Astrocyte (in vitro differentiated cells and primary cell): ENCODE measurements at regions not wholly inside any gene's neighbourhood (a gene's known extent, or its start where the extent isn't known, plus 50 kb on each side); places are given as distances from the start of the nearest gene placed in this dataset.

Experiments used
- DNase-seq: peaks from one replicate; pipeline ENCODE4 v3.0.0-alpha.2; 2010; ENCODE audit warnings: low read depth
- FAIRE-seq: peaks from 2 replicates; lab custom pipeline; 2011; peaks lifted over from hg19 to GRCh38; lab: Jason Lieb, UNC
- H2AFZ ChIP-seq: 2 replicates; pipeline ENCODE4 v1.6.0; 2012; ENCODE audit warnings: low read depth, low read length, inconsistent platforms
- H3K27ac ChIP-seq: 2 replicates; pipeline ENCODE4 v1.5.1; 2011; ENCODE audit warnings: low read depth, low read length, inconsistent platforms
- H3K27me3 ChIP-seq: 2 replicates; pipeline ENCODE4 v1.6.0; 2011; ENCODE audit warnings: low read length, inconsistent platforms; ENCODE audit not compliant: insufficient read depth
- H3K36me3 ChIP-seq: 2 replicates; pipeline ENCODE4 v1.5.1; 2011; ENCODE audit warnings: low read length, inconsistent platforms; ENCODE audit not compliant: insufficient read depth
- H3K4me1 ChIP-seq: 2 replicates; pipeline ENCODE4 v1.5.1; 2011; ENCODE audit warnings: low read length, inconsistent platforms; ENCODE audit not compliant: insufficient read depth
- H3K4me2 ChIP-seq: 2 replicates; pipeline ENCODE4 v1.6.0; 2012; ENCODE audit warnings: low read length, inconsistent platforms
- H3K4me3 ChIP-seq: 2 replicates; pipeline ENCODE4 v1.5.1; 2011; ENCODE audit warnings: low read depth, mild to moderate bottlenecking, low read length, inconsistent platforms; ENCODE audit not compliant: insufficient read depth
- H3K79me2 ChIP-seq: 2 replicates; pipeline ENCODE4 v1.6.0; 2012; ENCODE audit warnings: mild to moderate bottlenecking, low read length, inconsistent platforms; ENCODE audit not compliant: insufficient read depth
- H3K9ac ChIP-seq: 2 replicates; pipeline ENCODE4 v1.6.0; 2012; ENCODE audit warnings: mild to moderate bottlenecking, low read length, inconsistent platforms
- H3K9me3 ChIP-seq: 2 replicates; pipeline ENCODE4 v1.5.1; 2012; ENCODE audit warnings: low read depth, mild to moderate bottlenecking, low read length, inconsistent platforms; ENCODE audit not compliant: insufficient read depth
- H4K20me1 ChIP-seq: 2 replicates; pipeline ENCODE4 v1.6.0; 2012; ENCODE audit warnings: low read length, inconsistent platforms; ENCODE audit not compliant: insufficient read depth
- H3K27ac Mint-ChIP-seq: one replicate; pipeline ENCODE4 v1.8.0; 2021; ENCODE audit warnings: mild to moderate bottlenecking, mixed read lengths; ENCODE audit not compliant: unreplicated experiment
- H3K27me3 Mint-ChIP-seq: one replicate; pipeline ENCODE4 v1.8.0; 2021; ENCODE audit warnings: low read depth, mixed read lengths; ENCODE audit not compliant: unreplicated experiment
- H3K36me3 Mint-ChIP-seq: one replicate; pipeline ENCODE4 v1.8.0; 2021; ENCODE audit warnings: low read depth, mixed read lengths; ENCODE audit not compliant: unreplicated experiment
- H3K4me1 Mint-ChIP-seq: one replicate; pipeline ENCODE4 v1.8.0; 2021; ENCODE audit warnings: low read depth, mixed read lengths; ENCODE audit not compliant: unreplicated experiment
- H3K4me3 Mint-ChIP-seq: one replicate; pipeline ENCODE4 v1.8.0; 2021; ENCODE audit warnings: mild to moderate bottlenecking, moderate library complexity, mixed read lengths; ENCODE audit not compliant: unreplicated experiment
- H3K9me3 Mint-ChIP-seq: one replicate; pipeline ENCODE4 v1.8.0; 2021; ENCODE audit warnings: mild to moderate bottlenecking, mixed read lengths; ENCODE audit not compliant: unreplicated experiment
- EZH2 ChIP-seq: IDR thresholded peaks from 2 replicates; pipeline ENCODE4 v1.6.1; 2012; ENCODE audit warnings: mild to moderate bottlenecking, low read length, inconsistent platforms; ENCODE audit not compliant: insufficient read depth
- TF ChIP-seq, protein P1 (sequence below): IDR thresholded peaks from 2 replicates; pipeline ENCODE4 v1.5.1; 2011; ENCODE audit warnings: low read depth, mild to moderate bottlenecking, inconsistent platforms, low read length, moderate library complexity; ENCODE audit not compliant: insufficient read depth

DNA sequence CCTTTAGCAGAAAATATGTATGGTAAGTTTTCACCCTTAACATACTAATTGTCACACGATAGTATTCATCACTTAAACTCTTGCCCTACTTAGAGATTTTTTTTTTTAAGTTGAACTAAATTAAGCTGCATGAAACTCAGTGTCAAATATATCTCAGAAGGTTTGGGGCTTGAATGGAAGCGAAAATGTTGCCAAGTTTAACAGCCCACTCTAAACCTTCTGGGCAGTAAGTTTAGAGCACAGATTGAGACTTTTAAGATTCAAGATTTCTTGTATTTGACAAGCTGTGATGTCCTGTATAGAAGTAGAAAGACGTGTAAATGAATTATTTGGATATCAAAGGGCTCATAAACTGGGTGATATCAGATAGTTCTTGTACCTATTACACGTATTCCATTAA, 287.3 kb upstream of the FLRT2 start:
- no peaks in the 10 kb centered on the region for H3K36me3 Mint-ChIP-seq
- no peaks in the 10 kb centered on the region for H4K20me1 ChIP-seq
- H2AFZ ChIP-seq, result no peak overlapping the region
- no peak overlapping the region for H3K27ac ChIP-seq
- no peaks in the 10 kb centered on the region for H3K4me1 ChIP-seq
- no peak overlapping the region for H3K4me3 Mint-ChIP-seq
- peaks cover 2% of the 10 kb centered on the region for H3K27me3 Mint-ChIP-seq
- H3K9me3 Mint-ChIP-seq, result no peaks in the 10 kb centered on the region
- H3K9ac ChIP-seq, result no peak overlapping the region
- no peaks in the 10 kb centered on the region for H3K79me2 ChIP-seq
- no peak overlapping the region for H3K27ac Mint-ChIP-seq
- peaks cover 8% of the 10 kb centered on the region for H3K4me1 Mint-ChIP-seq
- no peaks in the 10 kb centered on the region for H3K9me3 ChIP-seq
- no peaks in the 10 kb centered on the region for H3K36me3 ChIP-seq
- FAIRE-seq, result no peak
- H3K27me3 ChIP-seq, result no peaks in the 10 kb centered on the region
- no peak overlapping the region for H3K4me3 ChIP-seq
- TF ChIP-seq, protein P1, sequence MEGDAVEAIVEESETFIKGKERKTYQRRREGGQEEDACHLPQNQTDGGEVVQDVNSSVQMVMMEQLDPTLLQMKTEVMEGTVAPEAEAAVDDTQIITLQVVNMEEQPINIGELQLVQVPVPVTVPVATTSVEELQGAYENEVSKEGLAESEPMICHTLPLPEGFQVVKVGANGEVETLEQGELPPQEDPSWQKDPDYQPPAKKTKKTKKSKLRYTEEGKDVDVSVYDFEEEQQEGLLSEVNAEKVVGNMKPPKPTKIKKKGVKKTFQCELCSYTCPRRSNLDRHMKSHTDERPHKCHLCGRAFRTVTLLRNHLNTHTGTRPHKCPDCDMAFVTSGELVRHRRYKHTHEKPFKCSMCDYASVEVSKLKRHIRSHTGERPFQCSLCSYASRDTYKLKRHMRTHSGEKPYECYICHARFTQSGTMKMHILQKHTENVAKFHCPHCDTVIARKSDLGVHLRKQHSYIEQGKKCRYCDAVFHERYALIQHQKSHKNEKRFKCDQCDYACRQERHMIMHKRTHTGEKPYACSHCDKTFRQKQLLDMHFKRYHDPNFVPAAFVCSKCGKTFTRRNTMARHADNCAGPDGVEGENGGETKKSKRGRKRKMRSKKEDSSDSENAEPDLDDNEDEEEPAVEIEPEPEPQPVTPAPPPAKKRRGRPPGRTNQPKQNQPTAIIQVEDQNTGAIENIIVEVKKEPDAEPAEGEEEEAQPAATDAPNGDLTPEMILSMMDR, result no peak
- no peak for TF ChIP-seq EZH2
- no peak for DNase-seq
- H3K4me2 ChIP-seq, result no peak overlapping the region

DNA sequence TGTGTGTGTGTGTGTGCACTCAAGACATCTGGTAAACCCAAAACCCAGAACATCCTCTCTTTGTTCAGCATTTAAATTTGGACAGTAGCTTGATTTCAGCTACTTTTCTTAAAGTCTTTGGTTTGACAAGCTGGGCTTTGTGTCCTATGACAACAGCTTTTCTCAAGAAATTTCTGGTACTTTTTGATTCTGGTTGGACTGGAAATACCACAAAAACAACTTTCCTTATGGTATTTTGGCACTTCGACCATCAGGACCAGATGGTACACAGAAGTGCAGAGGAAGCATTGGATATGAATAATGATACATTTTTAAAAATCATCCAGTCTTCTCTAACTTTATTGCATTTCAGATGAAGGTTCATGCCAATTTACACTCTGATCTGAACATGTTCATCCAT, 286.6 kb upstream of the FLRT2 start:
- Histone ChIP-seq H3K36me3 (no peaks in the 10 kb centered on the region), H3K9ac (no peak overlapping the region), H4K20me1 (no peaks in the 10 kb centered on the region), H3K4me2 (no peak overlapping the region), H2AFZ (no peak overlapping the region), H3K9me3 (no peaks in the 10 kb centered on the region), H3K79me2 (no peaks in the 10 kb centered on the region), H3K27me3 (no peaks in the 10 kb centered on the region), H3K4me3 (no peak overlapping the region), H3K4me1 (no peaks in the 10 kb centered on the region), H3K27ac (no peak overlapping the region)
- TF ChIP-seq, protein P1, result no peak
- no peak for TF ChIP-seq EZH2
- H3K4me3 Mint-ChIP-seq, result no peak overlapping the region
- DNase-seq, result no peak
- peaks cover 8% of the 10 kb centered on the region for H3K4me1 Mint-ChIP-seq
- no peaks in the 10 kb centered on the region for H3K36me3 Mint-ChIP-seq
- H3K27ac Mint-ChIP-seq, result no peak overlapping the region
- H3K27me3 Mint-ChIP-seq, result peaks cover 2% of the 10 kb centered on the region
- FAIRE-seq, result no peak
- no peaks in the 10 kb centered on the region for H3K9me3 Mint-ChIP-seq

DNA sequence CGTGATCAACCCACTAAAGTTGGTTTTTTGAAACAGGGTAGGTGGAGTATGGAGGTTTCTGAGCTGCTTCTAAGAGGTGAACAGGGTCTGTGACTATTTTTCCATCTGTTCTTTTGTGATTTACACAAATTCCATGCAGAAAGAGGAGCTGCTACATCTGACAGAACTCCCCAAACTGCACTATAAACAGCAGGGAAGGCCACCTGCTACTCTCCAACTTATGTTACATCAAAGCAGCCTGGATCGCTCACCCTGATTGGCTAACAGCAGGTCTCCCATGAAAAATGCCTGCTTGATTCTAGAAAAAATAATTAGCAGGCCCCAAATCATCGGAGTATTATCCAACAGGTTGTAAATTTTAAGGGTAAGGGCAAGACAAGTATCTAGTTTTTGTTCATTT, 282.9 kb upstream of the FLRT2 start:
- TF ChIP-seq EZH2, result no peak
- TF ChIP-seq, protein P1, result no peak
- H4K20me1 ChIP-seq, result no peaks in the 10 kb centered on the region
- no peak overlapping the region for H3K4me2 ChIP-seq
- H3K79me2 ChIP-seq, result no peaks in the 10 kb centered on the region
- Mint-ChIP-seq H3K4me1 (peaks cover 3% of the 10 kb centered on the region), H3K27me3 (peaks cover 2% of the 10 kb centered on the region), H3K9me3 (no peaks in the 10 kb centered on the region), H3K36me3 (no peaks in the 10 kb centered on the region), H3K27ac (no peak overlapping the region), H3K4me3 (no peak overlapping the region)
- no peaks in the 10 kb centered on the region for H3K27me3 ChIP-seq
- H3K27ac ChIP-seq, result no peak overlapping the region
- H3K9me3 ChIP-seq, result no peaks in the 10 kb centered on the region
- H2AFZ ChIP-seq, result no peak overlapping the region
- no peak overlapping the region for H3K9ac ChIP-seq
- no peak for DNase-seq
- no peaks in the 10 kb centered on the region for H3K36me3 ChIP-seq
- FAIRE-seq, result no peak
- H3K4me3 ChIP-seq, result no peak overlapping the region
- no peaks in the 10 kb centered on the region for H3K4me1 ChIP-seq
